ENCODE measurements at regions not wholly inside any gene's neighbourhood (a gene's known extent, or its start where the extent isn't known, plus 50 kb on each side); places are given as distances from the start of the nearest gene placed in this dataset.

GRCh38 chr6:113420290-113420689, 436.9 kb upstream of the MARCKS start:
- no peak for TF ChIP-seq CTCF (IDR thresholded peaks at IDR 0.05; ENCODE audit: insufficient read depth, low read depth, low read length)
- no peak for DNase-seq (ENCODE audit: low read depth)
- ChIA-PET CTCF (interaction anchor here (1.0 kb wide), 1 partner anchor 14 kb away, joined by 3 read pairs; no protein-coding TSS in a partner anchor), POLR2A (no interaction called here)
- no peak overlapping the region for H3K4me3 ChIP-seq (ENCODE audit: low read depth, low read length)
- no peaks in the 10 kb centered on the region for H3K36me3 ChIP-seq (ENCODE audit: control insufficient read depth, insufficient read depth, low read length)
- no peaks in the 10 kb centered on the region for H3K27me3 ChIP-seq (ENCODE audit: control insufficient read depth, insufficient read depth, low read length)

DNA sequence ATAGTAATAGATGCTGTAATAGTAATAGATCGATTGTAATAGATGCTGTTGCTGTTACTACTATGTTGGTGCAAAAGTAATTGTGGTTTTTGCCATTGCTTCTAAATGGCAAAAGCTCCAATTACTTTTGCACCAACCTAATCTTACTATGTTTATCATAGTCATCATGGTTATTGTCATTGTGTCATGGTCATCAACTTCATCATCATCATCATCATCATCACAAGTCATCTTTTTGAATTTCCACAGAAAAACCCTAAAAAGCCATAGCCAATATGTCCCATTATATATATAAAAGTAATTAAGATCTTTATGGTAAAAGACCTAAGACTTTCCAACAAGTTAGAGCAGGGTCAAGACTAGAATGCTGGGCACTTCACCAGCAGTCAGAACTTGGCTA, 435.1 kb upstream of the MARCKS start:
- ChIA-PET POLR2A (no interaction called here), CTCF (no interaction called here)
- H3K4me3 ChIP-seq (ENCODE audit: low read depth, low read length) = no peak overlapping the region
- no peak for DNase-seq (ENCODE audit: low read depth)
- no peak for TF ChIP-seq CTCF (IDR thresholded peaks at IDR 0.05; ENCODE audit: insufficient read depth, low read depth, low read length)
- no peaks in the 10 kb centered on the region for H3K36me3 ChIP-seq (ENCODE audit: control insufficient read depth, insufficient read depth, low read length)
- H3K27me3 ChIP-seq (ENCODE audit: control insufficient read depth, insufficient read depth, low read length) = no peaks in the 10 kb centered on the region

GRCh38 chr6:113423956-113424355, 433.2 kb upstream of the MARCKS start:
- ChIA-PET POLR2A (no interaction called here), CTCF (interaction anchor here (1.3 kb wide), 1 partner anchor 10 kb away, joined by 3 read pairs; no protein-coding TSS in a partner anchor)
- TF ChIP-seq CTCF (IDR thresholded peaks at IDR 0.05; ENCODE audit: insufficient read depth, low read depth, low read length) = no peak
- no peak overlapping the region for H3K4me3 ChIP-seq (ENCODE audit: low read depth, low read length)
- no peaks in the 10 kb centered on the region for H3K36me3 ChIP-seq (ENCODE audit: control insufficient read depth, insufficient read depth, low read length)
- no peaks in the 10 kb centered on the region for H3K27me3 ChIP-seq (ENCODE audit: control insufficient read depth, insufficient read depth, low read length)
- DNase-seq (ENCODE audit: low read depth) = no peak

DNA sequence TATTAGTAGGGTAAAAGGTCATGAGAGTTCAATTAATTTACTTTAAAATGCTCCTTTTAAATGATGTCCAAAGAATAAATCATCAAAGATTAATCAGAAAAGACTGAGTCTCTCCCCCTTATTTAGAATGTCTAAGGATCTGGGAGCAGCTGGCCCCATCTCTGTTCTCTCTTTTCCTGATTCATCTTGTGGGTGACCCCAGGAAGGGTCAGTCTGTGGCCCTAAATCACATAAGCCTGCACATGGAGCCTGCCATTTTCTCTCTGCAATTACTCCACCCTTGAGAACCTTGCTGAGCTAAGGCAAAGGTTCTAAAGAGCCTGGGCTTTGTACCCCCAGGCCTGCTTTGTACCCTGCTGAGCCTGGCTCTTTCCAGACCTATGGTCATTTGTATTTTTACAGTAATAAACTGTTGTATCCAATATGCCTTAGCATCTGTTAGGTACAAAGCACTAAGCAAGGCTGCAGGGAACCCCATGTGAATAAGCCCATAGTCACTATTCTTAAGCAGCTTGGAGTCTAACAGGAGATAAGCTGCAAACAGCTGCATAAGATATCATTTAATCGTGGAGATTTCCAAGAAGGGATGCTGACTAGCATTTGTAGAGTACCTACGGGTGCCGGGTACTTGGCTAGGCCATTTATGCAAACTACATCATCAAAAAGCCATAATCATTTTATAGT, 431.0 kb upstream of the MARCKS start:
- DNase-seq (ENCODE audit: low read depth) = no peak
- CTCF ChIA-PET = interaction anchor here (0.8 to 1.9 kb wide), 3 partner anchors 10 to 16 kb away, joined by 3 to 4 read pairs (median 3); no protein-coding TSS in a partner anchor
- POLR2A ChIA-PET = no interaction called here
- H3K27me3 ChIP-seq (ENCODE audit: control insufficient read depth, insufficient read depth, low read length) = no peaks in the 10 kb centered on the region
- H3K36me3 ChIP-seq (ENCODE audit: control insufficient read depth, insufficient read depth, low read length) = no peaks in the 10 kb centered on the region
- H3K4me3 ChIP-seq (ENCODE audit: low read depth, low read length) = no peak overlapping the region
- no peak for TF ChIP-seq CTCF (IDR thresholded peaks at IDR 0.05; ENCODE audit: insufficient read depth, low read depth, low read length)

DNA sequence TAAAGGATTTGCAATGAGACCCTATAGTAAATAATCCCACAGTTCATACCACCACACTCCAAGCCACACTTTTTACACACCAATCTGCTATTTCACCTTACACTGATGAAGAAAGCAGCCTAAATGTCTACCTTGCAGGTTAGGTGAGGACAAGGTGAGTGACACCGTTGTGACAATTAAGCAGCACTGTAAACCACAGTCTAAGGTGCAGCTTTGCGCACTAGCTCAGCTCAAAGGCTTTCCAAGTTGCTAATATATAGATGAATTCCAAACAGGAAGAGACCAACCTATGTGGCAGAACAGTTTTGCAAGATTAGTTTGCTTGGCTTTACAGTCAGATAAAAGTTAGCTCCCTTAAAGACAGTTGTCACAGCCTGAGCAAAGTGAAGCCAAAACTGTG, 429.5 kb upstream of the MARCKS start:
- CTCF ChIA-PET = interaction anchor here (0.6 to 1.9 kb wide), 2 partner anchors 14 to 245 kb away, joined by 3 to 4 read pairs; no protein-coding TSS in a partner anchor
- POLR2A ChIA-PET = no interaction called here
- Histone ChIP-seq H3K36me3 (ENCODE audit: control insufficient read depth, insufficient read depth, low read length) (no peaks in the 10 kb centered on the region), H3K27me3 (ENCODE audit: control insufficient read depth, insufficient read depth, low read length) (no peaks in the 10 kb centered on the region), H3K4me3 (ENCODE audit: low read depth, low read length) (no peak overlapping the region)
- no peak for DNase-seq (ENCODE audit: low read depth)
- TF ChIP-seq CTCF (IDR thresholded peaks at IDR 0.05; ENCODE audit: insufficient read depth, low read depth, low read length) = no peak

All from BJ (cell line).